Panc1 (cell line): ENCODE measurements at regions not wholly inside any gene's neighbourhood (a gene's known extent, or its start where the extent isn't known, plus 50 kb on each side); places are given as distances from the start of the nearest gene placed in this dataset.
"Not testable (repeated sequence)": the region's sequence is repeated elsewhere in the genome, so short reads cannot be mapped to it uniquely, and the experiment has no call there.

Experiments
- ATAC-seq: fragments of 200-7000 bp; cut with Tn5 transposase; 2 replicates; pipeline ENCODE4 v1.9.1; 2020; ENCODE audit warnings: mild to moderate bottlenecking, moderate library complexity
- BruUV-seq: library from RNA; stranded (reverse); fragments of 400-500 nt; replicated peaks from 2 replicates; lab custom pipeline; 2021; lab: Mats Ljungman, UMichigan
- CTCF ChIA-PET: fragments of 300-600 bp; sonication (Branson Sonifier 250); formaldehyde crosslinking; loops from one replicate; lab custom pipeline; 2022; ENCODE audit warnings: antibody characterized with exemption; lab: Charles Lee
- POLR2A ChIA-PET: fragments of 300-600 bp; sonication (Branson Sonifier 250); formaldehyde crosslinking; loops from one replicate; lab custom pipeline; 2022; ENCODE audit warnings: antibody characterized with exemption; lab: Charles Lee
- DNase-seq: peaks from one replicate; pipeline ENCODE4 v3.0.0-alpha.2; 2010; ENCODE audit warnings: low read depth, low spot score
- H3K27ac ChIP-seq: 2 replicates; pipeline ENCODE4 v1.5.1; 2011; ENCODE audit warnings: mild to moderate bottlenecking, low read length, inconsistent platforms
- H3K27me3 ChIP-seq: fragments of 200-500 bp; sonication (Bioruptor generic); 2 replicates; pipeline ENCODE4 v1.6.0; 2014; ENCODE audit warnings: low read length, inconsistent platforms; ENCODE audit not compliant: control insufficient read depth, insufficient read depth
- H3K36me3 ChIP-seq: fragments of 200-500 bp; sonication (Bioruptor generic); 2 replicates; pipeline ENCODE4 v1.5.1; 2014; ENCODE audit warnings: inconsistent platforms, mild to moderate bottlenecking, low read length, moderate library complexity; ENCODE audit not compliant: control insufficient read depth, insufficient read depth
- H3K4me1 ChIP-seq: 2 replicates; pipeline ENCODE4 v1.5.1; 2011; ENCODE audit warnings: inconsistent platforms, mild to moderate bottlenecking, low read length, moderate library complexity; ENCODE audit not compliant: control insufficient read depth, insufficient read depth
- H3K4me3 ChIP-seq, 2 experiments: 2 replicates each; pipeline ENCODE4 v1.5.1; 2011 to 2012; ENCODE audit warnings: low read depth in 2 of 2, low read length in 2 of 2, mild to moderate bottlenecking in 2 of 2, inconsistent platforms in 1 of 2, moderate library complexity in 1 of 2
- H3K9me3 ChIP-seq: fragments of 200-500 bp; sonication (Bioruptor generic); 2 replicates; pipeline ENCODE4 v1.5.1; 2014; ENCODE audit warnings: low read depth, mild to moderate bottlenecking, inconsistent platforms, low read length, moderate library complexity; ENCODE audit not compliant: control insufficient read depth, insufficient read depth
- POLR2AphosphoS5 ChIP-seq: IDR thresholded peaks from 2 replicates; pipeline ENCODE4 v1.6.1; 2012; ENCODE audit warnings: mild to moderate bottlenecking, low read depth, low read length, moderate library complexity
- SIN3A ChIP-seq: IDR thresholded peaks from 2 replicates; pipeline ENCODE4 v1.6.1; 2012; ENCODE audit warnings: low read depth, mild to moderate bottlenecking, low read length, moderate library complexity, borderline replicate concordance; ENCODE audit not compliant: insufficient read depth
- TCF7L2 ChIP-seq: IDR thresholded peaks from 2 replicates; pipeline ENCODE4 v1.6.1; 2011; ENCODE audit warnings: mild to moderate bottlenecking, low read depth, low read length, inconsistent platforms
- in situ Hi-C: cut with HindIII; loops from 2 replicates; pipeline ENCODE4 v1.10.0; 2016; ENCODE audit warnings: low sequenced_read_pairs, low pct_unique_long_range_greater_than_20kb
- intact Hi-C: fragments of 100-400 bp; cut with micrococcal nuclease; formaldehyde crosslinking; loops from one replicate; pipeline ENCODE4 v1.10.0; 2022; ENCODE audit not compliant: unreplicated experiment
- TF ChIP-seq, protein P1 (sequence below), 2 experiments: IDR thresholded peaks; 2 replicates each; pipeline ENCODE4 v1.6.1; 2011 to 2012; ENCODE audit warnings: low read depth in 2 of 2, control low read depth in 1 of 2, low read length in 1 of 2, mild to moderate bottlenecking in 1 of 2, moderate library complexity in 1 of 2; ENCODE audit not compliant: insufficient read depth in 1 of 2
- TF ChIP-seq, protein P2 (sequence below): fragments of 450-650 bp; IDR thresholded peaks from 2 replicates; pipeline ENCODE4 v1.5.1; 2017; ENCODE audit warnings: mild to moderate bottlenecking

DNA sequence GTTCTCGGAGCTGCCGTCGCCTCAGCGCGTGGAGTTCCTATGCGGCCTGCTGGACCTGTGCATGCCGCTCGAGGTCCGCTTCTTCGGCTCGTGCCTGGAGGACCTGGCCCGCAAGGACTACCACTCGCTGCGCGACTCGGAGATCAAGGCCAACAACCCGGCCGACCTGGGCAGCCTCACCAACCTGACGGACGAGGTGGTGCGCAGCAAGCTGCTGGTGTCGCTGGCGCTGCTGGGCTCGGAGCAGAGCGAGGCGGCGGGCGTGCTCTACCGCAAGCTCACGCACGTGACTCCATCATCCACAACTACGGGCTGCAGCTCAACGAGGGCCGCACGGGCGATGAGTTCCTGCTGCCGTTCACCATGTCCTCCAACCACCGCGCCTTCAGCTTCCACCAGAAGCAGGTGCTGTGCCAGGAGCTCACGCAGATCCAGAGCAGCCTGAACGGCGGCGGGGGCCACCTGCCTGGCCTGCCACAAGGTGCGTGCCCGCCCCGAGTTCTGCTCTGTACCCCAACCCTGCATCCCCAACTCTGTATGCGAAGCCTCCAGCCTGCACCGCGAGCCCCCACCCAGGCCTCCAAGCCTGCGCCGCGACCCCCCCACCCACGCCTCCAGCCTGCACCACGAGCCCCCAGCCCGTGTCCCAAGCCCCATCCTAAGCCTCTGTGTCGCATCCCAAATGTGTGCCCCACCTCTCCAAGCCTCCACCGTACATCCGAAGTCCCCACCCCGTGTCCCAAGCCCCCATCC, 178.2 kb downstream of the OR4M2 start:
- Histone ChIP-seq H3K36me3 (no peaks in the 10 kb centered on the region), H3K4me3 (no peak overlapping the region), H3K27ac (no peak overlapping the region), H3K9me3 (no peaks in the 10 kb centered on the region), H3K27me3 (no peaks in the 10 kb centered on the region), H3K4me1 (no peaks in the 10 kb centered on the region)
- TF ChIP-seq SIN3A (no peak), TCF7L2 (no peak), POLR2AphosphoS5 (no peak)
- TF ChIP-seq, protein P1, sequence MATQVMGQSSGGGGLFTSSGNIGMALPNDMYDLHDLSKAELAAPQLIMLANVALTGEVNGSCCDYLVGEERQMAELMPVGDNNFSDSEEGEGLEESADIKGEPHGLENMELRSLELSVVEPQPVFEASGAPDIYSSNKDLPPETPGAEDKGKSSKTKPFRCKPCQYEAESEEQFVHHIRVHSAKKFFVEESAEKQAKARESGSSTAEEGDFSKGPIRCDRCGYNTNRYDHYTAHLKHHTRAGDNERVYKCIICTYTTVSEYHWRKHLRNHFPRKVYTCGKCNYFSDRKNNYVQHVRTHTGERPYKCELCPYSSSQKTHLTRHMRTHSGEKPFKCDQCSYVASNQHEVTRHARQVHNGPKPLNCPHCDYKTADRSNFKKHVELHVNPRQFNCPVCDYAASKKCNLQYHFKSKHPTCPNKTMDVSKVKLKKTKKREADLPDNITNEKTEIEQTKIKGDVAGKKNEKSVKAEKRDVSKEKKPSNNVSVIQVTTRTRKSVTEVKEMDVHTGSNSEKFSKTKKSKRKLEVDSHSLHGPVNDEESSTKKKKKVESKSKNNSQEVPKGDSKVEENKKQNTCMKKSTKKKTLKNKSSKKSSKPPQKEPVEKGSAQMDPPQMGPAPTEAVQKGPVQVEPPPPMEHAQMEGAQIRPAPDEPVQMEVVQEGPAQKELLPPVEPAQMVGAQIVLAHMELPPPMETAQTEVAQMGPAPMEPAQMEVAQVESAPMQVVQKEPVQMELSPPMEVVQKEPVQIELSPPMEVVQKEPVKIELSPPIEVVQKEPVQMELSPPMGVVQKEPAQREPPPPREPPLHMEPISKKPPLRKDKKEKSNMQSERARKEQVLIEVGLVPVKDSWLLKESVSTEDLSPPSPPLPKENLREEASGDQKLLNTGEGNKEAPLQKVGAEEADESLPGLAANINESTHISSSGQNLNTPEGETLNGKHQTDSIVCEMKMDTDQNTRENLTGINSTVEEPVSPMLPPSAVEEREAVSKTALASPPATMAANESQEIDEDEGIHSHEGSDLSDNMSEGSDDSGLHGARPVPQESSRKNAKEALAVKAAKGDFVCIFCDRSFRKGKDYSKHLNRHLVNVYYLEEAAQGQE (IDR thresholded peaks at IDR 0.05; ENCODE audit: insufficient read depth in 1 of 2, low read depth in 2 of 2, low read length in 1 of 2): no peak
- TF ChIP-seq, protein P2, sequence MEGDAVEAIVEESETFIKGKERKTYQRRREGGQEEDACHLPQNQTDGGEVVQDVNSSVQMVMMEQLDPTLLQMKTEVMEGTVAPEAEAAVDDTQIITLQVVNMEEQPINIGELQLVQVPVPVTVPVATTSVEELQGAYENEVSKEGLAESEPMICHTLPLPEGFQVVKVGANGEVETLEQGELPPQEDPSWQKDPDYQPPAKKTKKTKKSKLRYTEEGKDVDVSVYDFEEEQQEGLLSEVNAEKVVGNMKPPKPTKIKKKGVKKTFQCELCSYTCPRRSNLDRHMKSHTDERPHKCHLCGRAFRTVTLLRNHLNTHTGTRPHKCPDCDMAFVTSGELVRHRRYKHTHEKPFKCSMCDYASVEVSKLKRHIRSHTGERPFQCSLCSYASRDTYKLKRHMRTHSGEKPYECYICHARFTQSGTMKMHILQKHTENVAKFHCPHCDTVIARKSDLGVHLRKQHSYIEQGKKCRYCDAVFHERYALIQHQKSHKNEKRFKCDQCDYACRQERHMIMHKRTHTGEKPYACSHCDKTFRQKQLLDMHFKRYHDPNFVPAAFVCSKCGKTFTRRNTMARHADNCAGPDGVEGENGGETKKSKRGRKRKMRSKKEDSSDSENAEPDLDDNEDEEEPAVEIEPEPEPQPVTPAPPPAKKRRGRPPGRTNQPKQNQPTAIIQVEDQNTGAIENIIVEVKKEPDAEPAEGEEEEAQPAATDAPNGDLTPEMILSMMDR: no peak
- no peak for DNase-seq
- BruUV-seq: no TSS peak
- in situ Hi-C loops (no loop called here), intact Hi-C loops (no loop called here)
- ChIA-PET CTCF (no interaction called here), POLR2A (no interaction called here)
- ATAC-seq: no peak

DNA sequence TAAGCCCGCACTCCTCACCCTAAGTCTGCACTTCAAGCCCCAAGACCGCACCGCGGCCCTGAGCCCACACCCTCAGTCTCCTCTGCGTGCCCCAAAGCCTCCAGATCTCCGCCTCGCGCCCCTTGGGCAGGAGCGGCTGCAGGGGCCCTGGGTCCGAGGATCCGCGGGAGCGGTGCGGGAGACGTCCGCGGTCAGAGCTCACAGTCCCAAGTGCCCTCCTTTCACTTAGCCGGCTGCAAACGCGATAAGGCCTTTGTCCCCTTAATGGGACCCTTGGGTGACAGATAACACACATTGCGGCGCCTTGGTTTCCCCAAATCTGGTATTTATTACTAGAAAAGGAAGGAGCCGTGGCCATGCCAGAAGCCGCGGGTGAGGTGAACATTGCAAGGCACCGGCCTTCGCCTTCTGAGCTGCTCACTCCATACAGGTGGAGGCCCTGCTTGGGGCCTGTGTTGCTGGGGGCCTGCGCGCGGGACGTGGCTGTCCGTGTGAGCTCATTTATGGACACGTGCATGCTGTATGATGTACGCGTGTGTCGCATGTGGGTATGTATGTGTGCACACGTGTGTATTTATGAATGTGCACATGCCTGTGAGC, 178.9 kb downstream of the OR4M2 start:
- ATAC-seq, H3K36me3 ChIP-seq, BruUV-seq, H3K27me3 ChIP-seq, POLR2A ChIA-PET, H3K9me3 ChIP-seq, H3K4me1 ChIP-seq, DNase-seq, in situ Hi-C loops, H3K4me3 ChIP-seq, H3K27ac ChIP-seq, intact Hi-C loops, CTCF ChIA-PET: not testable (repeated sequence)

DNA sequence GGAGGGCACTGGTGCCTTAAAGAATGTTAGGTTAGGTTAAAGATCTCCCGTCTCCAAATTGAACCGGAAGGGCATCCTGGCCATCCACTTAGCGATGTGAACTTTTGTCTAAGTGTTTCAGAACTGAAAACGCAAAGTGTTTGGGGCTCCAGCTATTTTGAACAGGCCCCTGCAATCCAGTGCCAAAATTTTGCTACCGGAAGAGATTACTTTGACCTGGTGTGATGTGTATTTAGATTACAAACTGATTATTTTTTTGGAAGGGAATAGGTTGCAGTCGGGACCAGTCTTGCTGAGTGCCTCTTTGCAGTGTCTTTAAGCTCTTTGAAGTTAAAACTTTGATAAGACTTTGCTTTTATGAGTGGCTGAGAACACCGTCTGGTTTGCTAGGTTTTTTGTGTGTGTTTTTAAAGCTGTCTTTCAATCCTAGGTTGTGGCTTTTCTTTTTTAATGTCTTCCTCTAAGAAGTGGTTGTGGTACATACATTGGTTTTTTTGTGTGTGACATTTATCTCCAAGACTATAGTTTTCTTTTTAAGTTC, 179.6 kb downstream of the OR4M2 start:
- no peaks in the 10 kb centered on the region for H3K27me3 ChIP-seq
- H3K4me1 ChIP-seq: no peaks in the 10 kb centered on the region
- ChIA-PET POLR2A (no interaction called here), CTCF (no interaction called here)
- no peaks in the 10 kb centered on the region for H3K9me3 ChIP-seq
- H3K36me3 ChIP-seq: no peaks in the 10 kb centered on the region
- ATAC-seq: no peak
- TF ChIP-seq POLR2AphosphoS5 (no peak), SIN3A (no peak), TCF7L2 (no peak)
- TF ChIP-seq, protein P2: no peak
- TF ChIP-seq, protein P1 (IDR thresholded peaks at IDR 0.05; ENCODE audit: insufficient read depth in 1 of 2, low read depth in 2 of 2, low read length in 1 of 2): no peak
- no TSS peak for BruUV-seq
- in situ Hi-C loops (no loop called here), intact Hi-C loops (no loop called here)
- DNase-seq: no peak
- no peak overlapping the region for H3K27ac ChIP-seq
- no peak overlapping the region for H3K4me3 ChIP-seq
